HT1080 (cell line): ENCODE measurements at regions not wholly inside any gene's neighbourhood (a gene's known extent, or its start where the extent isn't known, plus 50 kb on each side); places are given as distances from the start of the nearest gene placed in this dataset.
"Not testable (repeated sequence)": the region's sequence is repeated elsewhere in the genome, so short reads cannot be mapped to it uniquely, and the experiment has no call there.

Source experiments
- DNase-seq: peaks from one replicate; pipeline ENCODE4 v3.0.0-alpha.2; 2015; ENCODE audit warnings: low read depth

DNA sequence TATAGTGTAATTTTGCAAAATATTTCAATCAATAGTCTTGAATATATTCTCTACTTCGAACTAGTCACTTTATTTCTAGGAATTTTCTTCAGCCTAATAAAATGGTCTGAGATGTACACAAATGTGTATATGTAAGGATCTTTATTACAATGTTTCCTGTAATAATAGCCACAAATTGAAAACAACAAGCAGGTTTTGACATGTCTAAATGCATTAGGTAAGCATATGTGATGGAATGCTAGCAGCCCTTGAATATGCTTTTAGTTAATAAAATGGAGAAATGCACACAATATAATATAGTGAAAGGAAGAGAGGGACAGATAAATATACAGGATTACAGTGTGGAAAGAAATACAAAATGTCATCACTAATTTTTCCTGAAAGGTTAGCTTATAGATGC lies 196.5 kb upstream of the IRX5 start:
- DNase-seq = no peak

DNA sequence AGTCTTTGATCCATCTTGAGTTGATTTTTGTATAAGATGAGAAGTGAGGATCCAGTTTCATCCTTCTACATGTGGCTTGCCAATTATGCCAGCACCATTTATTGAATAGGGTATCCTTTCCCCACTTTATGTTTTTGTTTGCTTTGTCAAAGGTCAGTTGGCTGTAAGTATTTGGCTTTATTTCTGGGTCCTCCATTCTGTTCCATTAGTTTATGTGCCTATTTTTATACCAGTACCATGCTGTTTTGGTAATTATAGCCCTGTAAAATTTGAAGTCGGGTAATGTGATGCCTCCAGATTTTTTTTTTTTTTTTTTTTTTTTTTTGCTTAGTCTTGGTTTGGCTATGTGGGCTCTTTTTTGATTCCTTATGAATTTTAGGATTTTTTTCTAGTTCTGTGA lies 203.0 kb upstream of the IRX5 start:
- DNase-seq = not testable (repeated sequence)

DNA sequence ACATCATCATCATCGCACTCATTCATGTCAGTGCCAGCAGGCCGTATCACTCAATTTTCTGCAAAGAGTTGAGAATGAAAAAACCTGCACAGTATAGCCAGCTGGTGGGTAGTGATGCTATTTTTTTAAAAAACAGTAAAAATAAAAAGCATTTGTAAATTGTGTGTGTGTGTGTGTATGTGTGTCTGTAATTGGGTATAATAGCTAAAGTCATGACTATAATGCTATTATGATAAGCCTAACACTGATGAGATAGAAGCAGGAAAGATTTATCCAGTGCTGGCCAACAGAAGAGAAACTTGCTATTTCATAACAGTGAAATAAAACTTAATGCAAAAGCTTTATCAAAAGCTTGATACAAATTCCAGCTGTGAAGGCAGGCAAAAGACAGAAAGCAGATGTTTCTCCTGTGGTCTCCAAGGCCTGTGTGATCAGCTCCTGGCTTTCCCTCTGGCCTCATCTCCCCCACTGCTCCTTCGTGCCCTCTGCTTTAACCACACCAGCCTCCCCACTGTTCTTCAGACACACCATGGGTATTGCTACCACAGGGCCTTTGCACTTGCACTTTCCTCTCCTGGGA lies 206.2 kb upstream of the IRX5 start:
- DNase-seq = no peak

DNA sequence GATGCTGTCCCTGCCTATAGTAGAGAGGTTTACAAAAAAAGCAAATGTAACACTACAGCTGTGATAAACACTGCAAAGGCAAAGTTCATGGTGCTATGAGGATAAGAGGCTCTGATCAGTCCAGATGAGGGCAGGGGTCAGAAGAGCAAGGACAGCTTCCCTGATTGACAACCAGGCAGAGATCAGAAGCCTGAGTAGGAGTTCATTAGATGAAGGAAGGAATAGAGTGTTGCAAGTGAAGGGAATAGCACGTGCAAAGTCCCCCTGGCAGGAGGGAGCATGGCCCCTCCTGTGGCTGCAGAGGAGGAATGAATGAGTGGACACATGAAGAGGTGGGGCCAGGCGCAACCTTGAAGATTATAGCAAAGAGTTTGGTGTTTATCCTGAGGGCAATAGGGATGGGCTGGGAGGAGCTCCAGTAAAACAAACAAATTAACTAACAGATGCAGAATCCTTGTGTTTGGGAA lies 208.4 kb upstream of the IRX5 start:
- no peak for DNase-seq

DNA sequence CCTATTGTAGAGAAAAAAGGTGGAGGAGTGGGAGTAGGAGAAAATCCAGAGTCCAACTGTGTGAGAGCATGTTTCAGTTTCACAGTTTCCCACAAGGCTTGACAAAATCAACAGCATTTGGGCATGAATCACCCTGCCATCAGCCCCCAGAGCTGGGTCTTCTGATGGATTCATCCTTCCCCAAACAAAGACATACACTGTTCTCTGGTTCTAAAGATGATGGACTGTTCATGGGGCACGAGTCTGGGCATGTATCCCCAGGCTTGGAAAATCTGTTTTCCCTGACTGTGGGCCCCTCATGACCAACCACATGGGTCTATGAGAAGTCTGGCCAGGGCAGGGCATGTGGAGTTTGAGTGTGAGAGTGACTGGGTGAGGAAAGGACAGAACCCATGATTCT lies 210.4 kb upstream of the IRX5 start:
- DNase-seq = peak; percentile 51

DNA sequence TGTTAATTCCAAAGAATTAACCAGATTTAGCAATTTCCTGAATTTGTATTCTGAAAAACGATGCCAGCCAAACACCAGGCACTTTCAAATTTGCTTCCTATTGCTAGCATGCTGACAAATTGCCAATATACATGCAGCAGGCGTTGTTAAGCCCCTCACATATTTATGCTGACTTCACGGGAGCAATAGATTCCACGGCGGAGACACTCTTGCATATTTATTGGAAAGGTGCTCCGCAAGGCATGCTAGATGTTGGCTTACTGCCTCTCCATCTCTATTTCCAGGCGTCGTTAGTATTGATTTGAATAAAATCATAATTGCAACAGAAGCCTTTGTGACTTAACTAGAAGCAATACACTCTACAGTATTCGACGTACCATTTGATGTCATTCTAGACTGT lies 211.0 kb upstream of the IRX5 start:
- no peak for DNase-seq

DNA sequence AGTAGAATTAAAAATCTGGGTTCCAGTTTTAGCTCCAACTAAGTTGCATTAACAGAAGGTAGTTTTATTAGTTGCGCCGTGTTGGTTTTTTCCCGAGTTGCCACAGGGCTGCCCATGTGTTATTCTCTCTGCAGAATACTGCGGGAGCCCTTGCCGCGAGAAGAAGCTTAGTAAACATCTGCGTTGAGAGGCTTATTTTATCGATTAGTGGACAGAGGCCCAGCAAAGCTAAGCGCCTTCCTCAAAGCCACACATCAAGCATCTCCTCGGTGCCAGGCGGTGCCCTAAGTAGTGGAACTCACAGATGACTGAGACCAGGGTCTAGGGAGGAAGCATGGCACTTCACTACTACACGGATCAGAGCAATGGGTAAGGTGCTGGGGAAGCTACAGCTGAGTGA lies 212.3 kb upstream of the IRX5 start:
- DNase-seq = no peak

DNA sequence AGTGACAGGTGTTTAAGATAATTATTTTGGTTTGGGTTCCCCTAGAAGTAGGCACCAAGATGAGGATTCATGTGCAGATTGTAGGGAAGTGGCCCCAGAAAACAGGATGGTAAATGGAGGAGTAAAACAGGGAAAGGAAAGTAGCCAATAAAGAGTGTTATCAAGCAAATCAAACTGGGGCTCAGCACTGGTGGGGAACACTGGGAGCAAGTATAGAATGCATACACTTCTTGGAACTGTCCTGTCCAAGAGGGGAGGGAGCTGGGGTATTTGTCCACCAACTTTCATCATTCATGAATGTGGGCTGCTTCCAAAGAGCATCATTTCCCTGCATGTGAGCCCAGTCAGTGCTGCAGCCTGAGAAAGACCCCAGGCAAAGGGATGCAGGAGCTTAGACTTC lies 215.7 kb upstream of the IRX5 start:
- no peak for DNase-seq

DNA sequence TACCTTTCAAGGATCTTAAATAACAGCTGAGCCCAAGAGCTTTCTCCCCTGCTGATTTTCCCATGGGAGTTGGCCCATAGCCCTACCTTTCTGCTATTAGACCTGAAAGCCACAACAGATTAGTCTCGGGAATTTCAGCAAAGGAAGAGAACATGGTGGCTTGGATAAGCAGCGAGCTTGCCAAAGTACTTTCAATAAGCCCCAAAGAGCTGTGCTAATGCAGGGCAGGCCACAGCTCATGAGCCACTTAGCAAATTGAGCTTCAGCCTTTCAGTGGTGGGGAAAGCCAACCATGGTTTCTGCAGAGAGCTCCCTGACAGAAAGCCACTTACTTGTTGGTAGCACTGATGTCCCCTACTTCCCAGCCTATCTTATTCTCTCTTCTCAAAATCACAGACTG lies 217.8 kb upstream of the IRX5 start:
- no peak for DNase-seq

DNA sequence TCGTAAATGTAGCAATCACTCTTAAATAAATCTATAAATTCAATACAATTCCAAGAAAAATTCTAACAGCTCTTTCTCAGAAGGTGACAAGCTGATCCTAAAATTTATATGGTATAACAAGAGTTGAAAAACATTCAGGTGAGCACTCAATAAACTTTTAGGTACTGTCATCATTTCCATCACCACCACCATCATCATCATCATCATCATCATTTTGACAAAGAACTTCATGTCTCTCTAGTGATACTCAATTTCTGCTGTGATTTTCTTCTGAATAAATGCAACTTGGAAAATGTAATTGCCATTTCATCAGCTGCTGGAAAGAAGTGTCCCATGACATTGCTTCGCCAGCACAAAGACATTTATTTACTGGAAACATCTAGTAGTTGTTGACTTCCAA lies 222.9 kb upstream of the IRX5 start:
- DNase-seq = no peak

DNA sequence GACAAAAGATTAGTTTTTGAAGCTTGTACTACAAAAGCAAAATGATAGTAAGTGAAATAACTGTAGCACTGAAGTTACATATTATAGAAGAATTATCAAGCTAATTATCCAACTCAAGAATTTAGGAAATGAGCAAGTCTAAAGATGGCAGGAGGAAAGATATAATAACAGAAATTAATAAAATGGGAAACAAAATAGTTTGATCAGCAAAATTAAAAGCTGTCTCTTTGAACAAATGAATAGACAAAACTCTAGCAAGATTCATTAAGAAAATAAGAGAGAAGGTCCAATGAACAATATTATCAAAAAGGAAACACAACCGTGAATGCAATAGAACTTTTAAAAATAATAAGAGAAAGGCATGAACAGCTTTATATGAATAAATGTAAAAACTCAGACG lies 224.3 kb upstream of the IRX5 start:
- no peak for DNase-seq

DNA sequence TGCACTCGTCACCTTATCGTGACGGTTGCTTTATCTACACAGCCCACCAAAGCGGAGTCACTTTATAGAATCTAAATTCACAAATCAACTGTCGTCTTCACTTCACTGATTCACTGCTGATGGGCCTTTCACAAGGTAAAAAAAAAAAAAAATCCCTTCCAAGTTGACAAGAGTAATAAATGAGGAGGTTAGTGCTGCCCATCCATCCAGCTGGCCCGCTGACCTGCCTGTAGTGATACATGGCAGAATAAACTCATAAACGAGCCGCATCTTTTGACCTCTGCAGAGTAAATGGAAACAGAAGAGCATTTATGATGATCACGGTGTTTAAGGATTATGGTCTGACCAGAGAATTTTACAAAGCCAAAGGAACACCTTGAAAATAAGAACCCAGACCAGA lies 227.3 kb upstream of the IRX5 start:
- no peak for DNase-seq

DNA sequence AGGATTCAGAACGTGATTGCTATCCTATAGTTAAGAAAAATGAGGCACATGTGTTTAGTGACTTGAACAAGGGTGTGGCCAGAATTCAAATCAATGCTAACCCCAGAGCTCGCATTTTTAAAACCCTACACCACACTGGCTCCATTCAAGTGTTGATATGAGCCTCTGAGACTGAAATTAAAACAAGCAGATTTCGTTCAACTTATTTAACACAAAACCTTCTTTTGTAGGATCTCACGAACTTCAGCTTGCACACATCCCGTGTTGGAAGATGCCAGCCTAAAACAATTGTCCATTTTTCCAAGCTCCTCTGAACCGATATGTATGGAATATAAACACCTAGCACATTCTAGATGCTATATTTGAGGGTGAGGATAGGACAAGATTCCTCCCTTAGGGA lies 231.0 kb upstream of the IRX5 start:
- DNase-seq = no peak

DNA sequence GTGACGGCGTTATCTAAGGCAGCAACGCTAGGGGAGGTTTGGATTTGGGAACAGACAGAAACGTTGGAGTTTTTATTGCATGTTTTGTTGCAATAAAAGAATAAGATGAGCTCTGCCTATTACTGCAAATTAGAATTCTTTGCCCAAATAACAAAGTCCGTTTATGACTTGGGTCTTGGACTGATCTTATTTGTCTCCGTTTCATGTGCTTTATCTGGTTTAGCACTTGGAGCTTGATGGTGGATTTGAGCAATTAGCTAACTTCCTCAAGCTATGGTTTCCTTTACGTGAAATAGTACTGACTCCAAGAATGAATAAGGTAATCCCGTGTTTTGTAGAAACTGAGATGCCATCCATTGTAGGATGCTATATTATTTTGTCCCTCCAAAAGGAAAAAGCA lies 233.0 kb upstream of the IRX5 start:
- DNase-seq = no peak

DNA sequence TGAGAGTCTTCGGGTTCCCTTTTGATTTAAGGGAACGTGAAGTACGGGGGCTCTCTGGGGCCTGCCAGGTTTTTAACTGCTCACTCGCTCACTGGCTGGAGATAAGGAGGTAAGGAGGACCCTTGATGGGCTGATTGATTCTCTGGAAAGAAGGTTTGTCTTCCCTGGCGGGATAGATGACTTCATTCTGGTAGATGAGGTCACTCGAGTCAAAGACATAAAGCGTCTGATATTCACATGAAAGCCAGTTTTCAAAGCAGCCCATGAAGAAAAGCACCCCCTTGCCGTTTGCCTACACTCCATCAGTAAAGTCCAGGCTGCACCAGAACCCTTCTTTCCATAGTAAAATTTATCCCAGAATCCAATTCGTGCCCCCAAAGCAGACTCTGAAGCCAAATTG lies 233.7 kb upstream of the IRX5 start:
- no peak for DNase-seq

DNA sequence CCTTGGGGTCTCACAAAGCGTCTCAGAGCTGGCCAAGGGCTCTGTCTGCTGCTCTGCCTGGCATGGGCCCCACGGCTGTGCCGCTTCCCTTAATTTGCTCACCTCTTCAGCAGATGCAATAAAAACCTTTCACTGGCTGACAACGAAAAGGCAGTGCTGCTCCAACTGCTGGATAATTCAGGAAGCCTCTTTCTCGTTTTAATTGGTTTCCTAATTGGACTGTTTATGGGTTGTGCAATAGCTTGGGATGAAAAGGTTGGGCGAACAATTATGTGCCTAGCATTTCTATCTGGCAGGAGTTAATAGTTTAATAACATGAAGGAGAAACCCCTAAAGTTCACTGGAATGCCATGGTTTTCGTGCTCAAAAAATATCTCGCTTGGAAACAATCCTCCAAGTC lies 234.1 kb upstream of the IRX5 start:
- DNase-seq = no peak

DNA sequence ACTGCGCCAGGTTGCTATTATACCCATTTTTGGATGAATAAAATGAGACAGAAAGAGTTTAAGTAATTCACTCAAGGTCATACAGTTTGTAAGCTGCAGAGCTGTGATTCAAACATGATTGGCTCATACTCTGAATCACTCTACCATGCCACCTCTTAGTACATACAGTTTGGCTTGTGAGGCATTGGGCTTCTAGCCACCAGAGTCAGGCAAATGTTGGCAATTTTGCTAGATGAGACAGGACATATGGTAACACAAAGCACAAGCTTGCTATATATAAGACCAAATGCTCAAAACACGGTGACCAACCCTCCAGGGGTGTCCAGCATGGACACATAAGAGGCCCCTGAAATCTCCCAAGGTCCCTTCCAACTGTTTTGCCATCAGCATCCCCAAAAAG lies 236.0 kb upstream of the IRX5 start:
- DNase-seq = no peak

DNA sequence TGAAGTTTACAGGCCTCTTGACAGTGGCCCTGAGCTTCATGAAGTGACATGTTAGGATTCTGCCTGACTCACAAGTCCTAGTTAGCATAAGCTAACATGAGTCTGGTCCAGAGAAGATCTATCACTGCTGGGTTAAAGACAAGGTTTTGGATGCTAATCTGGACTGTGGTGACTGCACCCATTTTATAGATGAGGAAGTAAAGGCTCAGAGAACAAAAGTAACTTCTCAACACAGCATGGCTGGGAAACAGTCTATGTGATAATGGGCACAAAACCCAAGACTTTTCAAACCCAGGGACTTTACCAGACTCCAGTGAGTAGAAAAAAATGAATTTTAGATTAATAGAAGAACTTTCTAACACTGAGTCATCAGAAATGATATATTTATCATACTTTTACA lies 236.8 kb upstream of the IRX5 start:
- no peak for DNase-seq

DNA sequence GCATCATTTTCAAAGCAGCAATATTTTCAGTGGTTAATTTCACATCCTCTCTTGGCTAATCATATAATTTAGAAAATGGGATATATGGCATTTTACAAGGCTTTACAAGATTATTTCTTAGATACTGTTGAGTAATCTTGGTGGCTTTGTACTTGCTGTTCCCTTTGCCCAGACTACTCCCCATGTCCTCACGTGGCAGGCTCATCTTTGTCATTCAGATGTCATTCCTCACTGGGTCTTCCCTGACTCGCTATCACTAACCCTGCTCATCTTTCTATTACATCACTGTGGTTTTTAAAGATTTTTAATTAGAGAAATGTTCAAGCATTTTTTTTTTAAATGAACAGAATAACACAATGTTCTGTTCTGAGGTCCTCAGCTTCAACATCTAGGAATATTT lies 240.0 kb upstream of the IRX5 start:
- no peak for DNase-seq

DNA sequence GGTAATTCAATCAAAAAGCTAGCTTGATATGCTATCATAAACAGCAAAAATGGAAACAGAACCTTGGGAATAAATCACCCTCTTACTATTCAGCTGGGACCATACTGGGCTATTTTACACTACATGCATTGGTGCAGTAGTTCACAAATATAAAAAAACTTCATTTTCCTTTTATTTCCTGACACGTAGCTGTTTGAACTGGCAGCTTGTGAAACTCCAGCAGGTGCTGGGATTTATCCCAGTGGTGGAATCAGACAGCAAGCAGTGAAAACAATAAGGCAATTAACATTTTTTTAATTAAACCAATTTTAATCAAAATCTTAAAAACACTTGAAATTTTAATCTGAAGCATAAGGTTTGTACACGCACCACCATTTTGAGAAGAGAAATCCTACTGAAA lies 240.4 kb upstream of the IRX5 start:
- no peak for DNase-seq

DNA sequence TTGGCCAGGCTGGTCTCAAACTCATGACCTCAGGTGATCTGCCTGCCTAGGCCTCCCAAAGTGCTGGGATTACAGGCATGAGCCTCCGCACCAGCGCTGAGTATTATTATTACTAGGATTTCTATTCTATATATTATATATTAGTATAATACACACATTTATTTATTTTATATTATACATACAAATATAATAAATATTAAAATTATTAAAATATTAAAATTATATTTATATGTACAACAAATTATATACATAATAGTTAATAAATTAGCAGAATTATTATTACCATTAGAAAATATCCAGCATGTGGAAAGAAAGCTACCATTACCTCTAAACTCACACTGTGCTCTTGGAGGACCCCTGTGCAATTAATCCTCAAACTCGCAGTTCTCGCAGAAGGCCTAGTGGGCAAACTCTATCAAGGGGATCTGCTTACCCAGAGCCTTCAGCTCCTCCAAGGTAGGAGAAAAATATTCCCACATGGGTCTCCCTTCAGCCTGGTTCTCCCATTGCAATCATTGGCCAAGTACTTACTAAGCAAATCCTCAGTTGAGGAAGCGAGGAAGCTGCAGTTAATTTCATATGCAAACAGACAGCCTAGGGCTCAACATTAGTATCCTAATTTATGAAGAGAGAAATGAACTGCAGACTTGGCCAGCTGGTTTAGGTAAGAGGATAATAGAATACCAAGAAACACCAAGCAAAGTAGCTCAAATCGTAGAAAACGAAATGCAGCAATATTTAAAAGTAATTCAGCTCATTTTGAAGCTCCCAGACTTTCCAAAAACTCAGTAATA lies 241.4 kb upstream of the IRX5 start:
- no peak for DNase-seq

DNA sequence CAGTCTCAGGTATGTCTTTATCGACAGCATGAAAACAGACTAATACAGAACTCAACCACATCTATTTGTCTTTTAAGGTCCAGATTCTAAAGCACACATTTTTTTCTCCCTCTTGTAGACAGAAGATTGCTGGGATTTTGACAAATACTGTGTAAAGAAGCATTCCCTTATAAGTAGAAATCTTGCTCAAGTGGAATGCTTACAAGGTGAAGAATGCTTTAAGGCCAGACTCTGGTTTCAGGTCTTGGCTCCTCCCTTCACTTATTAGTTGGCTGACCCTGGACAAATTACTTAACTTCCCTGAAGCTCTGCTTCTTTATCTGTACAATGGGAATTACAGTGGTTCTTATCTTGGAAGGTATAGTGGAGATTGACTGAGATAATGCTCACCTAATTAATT lies 242.3 kb upstream of the IRX5 start:
- no peak for DNase-seq
